K562 (cell line): ENCODE measurements at regions not wholly inside any gene's neighbourhood (a gene's known extent, or its start where the extent isn't known, plus 50 kb on each side); places are given as distances from the start of the nearest gene placed in this dataset.

ENCODE experiments used
- BDP1 ChIP-seq: IDR thresholded peaks from 3 replicates; pipeline ENCODE4 v1.6.1; 2011; ENCODE audit not compliant: insufficient read length, insufficient read depth
- FOXA3 ChIP-seq, 2 experiments: fragments of 450-650 bp in 1 of 2; sonication (generic) in 1 of 2; formaldehyde crosslinking; IDR thresholded peaks in 1 of 2; conservative IDR thresholded peaks in 1 of 2; 2 replicates each; pipeline versions ENCODE4 v1.4.0 to v1.8.0; 2020 to 2022; ENCODE audit warnings: mild to moderate bottlenecking in 2 of 2, missing genetic modification reagents in 1 of 2
- TAF7 ChIP-seq: fragments of 450-650 bp; IDR thresholded peaks from 2 replicates; pipeline ENCODE4 v1.6.1; 2016; ENCODE audit warnings: missing genetic modification characterization, missing compliant biosample characterization
- ZNF551 ChIP-seq: fragments of 250-450 bp; sonication (Bioruptor Pico); IDR thresholded peaks from 2 replicates; pipeline ENCODE4 v1.5.0; 2021; ENCODE audit warnings: mild to moderate bottlenecking, moderate library complexity
- TF ChIP-seq, protein P1 (sequence below), 2 experiments: IDR thresholded peaks in 1 of 2; conservative IDR thresholded peaks in 1 of 2; 2 replicates each; pipeline ENCODE4 v1.6.1; 2016; ENCODE audit warnings: low read depth in 2 of 2, mild to moderate bottlenecking in 1 of 2, missing compliant biosample characterization in 1 of 2, missing genetic modification characterization in 1 of 2, moderate library complexity in 1 of 2
- TF ChIP-seq, protein P2 (sequence below): sonication (generic); formaldehyde crosslinking; IDR thresholded peaks from 2 replicates; pipeline ENCODE4 v1.8.0; 2022; ENCODE audit warnings: mild to moderate bottlenecking, low read depth, missing genetic modification reagents

DNA sequence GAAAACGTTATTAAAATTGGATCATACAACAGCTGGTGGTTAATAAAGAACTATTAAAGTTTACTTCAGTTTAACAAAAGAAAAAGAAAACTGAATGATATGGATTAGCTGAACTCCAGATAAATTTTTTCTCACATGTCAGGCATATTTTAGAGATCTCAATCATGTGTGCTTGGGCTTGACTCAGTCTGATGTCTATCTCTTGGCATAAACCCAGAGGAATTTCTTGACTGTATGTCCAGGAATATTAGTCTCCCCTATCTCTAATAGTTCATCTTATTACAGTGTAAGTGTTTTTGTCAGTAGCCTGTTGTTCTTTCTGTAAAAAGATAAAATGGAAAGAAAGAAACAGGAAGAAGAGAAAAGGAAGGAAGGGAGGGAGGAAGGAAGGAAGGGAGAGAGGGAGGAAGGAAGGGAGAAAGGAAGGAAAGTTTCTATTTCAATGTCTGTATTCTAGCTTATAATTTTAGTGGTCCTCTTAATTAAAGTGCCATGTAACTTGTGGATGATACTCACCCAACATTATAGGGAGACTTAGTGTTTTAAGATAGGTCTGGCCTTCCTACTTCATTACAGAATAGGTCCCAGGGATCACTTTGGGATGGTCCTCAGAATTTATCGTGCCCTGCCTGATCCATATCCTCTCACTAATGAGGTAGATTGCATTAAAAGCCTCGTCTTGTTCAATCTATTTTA lies 99.7 kb upstream of the UGP2 start (continued):
- TF ChIP-seq, protein P1, sequence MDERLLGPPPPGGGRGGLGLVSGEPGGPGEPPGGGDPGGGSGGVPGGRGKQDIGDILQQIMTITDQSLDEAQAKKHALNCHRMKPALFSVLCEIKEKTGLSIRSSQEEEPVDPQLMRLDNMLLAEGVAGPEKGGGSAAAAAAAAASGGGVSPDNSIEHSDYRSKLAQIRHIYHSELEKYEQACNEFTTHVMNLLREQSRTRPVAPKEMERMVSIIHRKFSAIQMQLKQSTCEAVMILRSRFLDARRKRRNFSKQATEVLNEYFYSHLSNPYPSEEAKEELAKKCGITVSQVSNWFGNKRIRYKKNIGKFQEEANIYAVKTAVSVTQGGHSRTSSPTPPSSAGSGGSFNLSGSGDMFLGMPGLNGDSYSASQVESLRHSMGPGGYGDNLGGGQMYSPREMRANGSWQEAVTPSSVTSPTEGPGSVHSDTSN (CRISPR knock-in tag; IDR thresholded peaks at IDR 0.05; ENCODE audit: low read depth) = no peak
- TF ChIP-seq, protein P1 (tag; conservative IDR thresholded peaks at IDR 0.05; ENCODE audit: low read depth) = no peak
- TF ChIP-seq, protein P2, sequence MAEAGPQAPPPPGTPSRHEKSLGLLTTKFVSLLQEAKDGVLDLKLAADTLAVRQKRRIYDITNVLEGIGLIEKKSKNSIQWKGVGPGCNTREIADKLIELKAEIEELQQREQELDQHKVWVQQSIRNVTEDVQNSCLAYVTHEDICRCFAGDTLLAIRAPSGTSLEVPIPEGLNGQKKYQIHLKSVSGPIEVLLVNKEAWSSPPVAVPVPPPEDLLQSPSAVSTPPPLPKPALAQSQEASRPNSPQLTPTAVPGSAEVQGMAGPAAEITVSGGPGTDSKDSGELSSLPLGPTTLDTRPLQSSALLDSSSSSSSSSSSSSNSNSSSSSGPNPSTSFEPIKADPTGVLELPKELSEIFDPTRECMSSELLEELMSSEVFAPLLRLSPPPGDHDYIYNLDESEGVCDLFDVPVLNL (CRISPR knock-in tag) = no peak
- TF ChIP-seq FOXA3 (CRISPR knock-in tag; conservative IDR thresholded peaks at IDR 0.05 in 1 of 2, IDR thresholded peaks at IDR 0.05 in 1 of 2) (no peak), BDP1 (no peak), TAF7 (tag) (no peak), ZNF551 (CRISPR knock-in tag) (no peak)
- TF ChIP-seq, all 486 proteins: peak for 0
